OCI-LY7 (cell line): ENCODE measurements at regions not wholly inside any gene's neighbourhood (a gene's known extent, or its start where the extent isn't known, plus 50 kb on each side); places are given as distances from the start of the nearest gene placed in this dataset.
"Not testable (repeated sequence)": the region's sequence is repeated elsewhere in the genome, so short reads cannot be mapped to it uniquely, and the experiment has no call there.

ENCODE experiments used
- BruUV-seq: library from RNA; stranded (reverse); fragments of 400-500 nt; replicated peaks from 2 replicates; lab custom pipeline; 2021; lab: Mats Ljungman, UMichigan
- CTCF ChIA-PET: fragments of 300-600 bp; sonication (Branson Sonifier 250); formaldehyde crosslinking; loops from one replicate; lab custom pipeline; 2022; ENCODE audit warnings: antibody characterized with exemption; ENCODE audit not compliant: unreplicated experiment; lab: Charles Lee
- POLR2A ChIA-PET: fragments of 300-600 bp; sonication (Branson Sonifier 250); formaldehyde crosslinking; loops from one replicate; lab custom pipeline; 2022; ENCODE audit warnings: antibody characterized with exemption; lab: Charles Lee
- DNase-seq: peaks from one replicate; pipeline ENCODE4 v3.0.0-alpha.2; 2015; ENCODE audit warnings: low spot score
- H2AFZ ChIP-seq: fragments of 200-600 bp; sonication (generic), shearing (Covaris generic); 2 replicates; pipeline ENCODE4 v1.6.1; 2014; ENCODE audit warnings: mild to moderate bottlenecking, antibody characterized with exemption, low read length, moderate library complexity
- H3K27ac ChIP-seq: fragments of 200-600 bp; sonication (generic); 2 replicates; pipeline ENCODE4 v1.5.1; 2014; ENCODE audit warnings: mixed run types, low read depth, mild to moderate bottlenecking, moderate library complexity, low read length, inconsistent platforms; ENCODE audit not compliant: poor library complexity, severe bottlenecking
- H3K36me3 ChIP-seq: fragments of 200-600 bp; sonication (generic); 2 replicates; pipeline ENCODE4 v1.6.1; 2014; ENCODE audit warnings: mild to moderate bottlenecking, antibody characterized with exemption, low read length, moderate library complexity, mixed read lengths; ENCODE audit not compliant: insufficient read depth
- H3K4me1 ChIP-seq: fragments of 200-600 bp; sonication (generic); 2 replicates; pipeline ENCODE4 v1.5.1; 2014; ENCODE audit warnings: mild to moderate bottlenecking, low read length; ENCODE audit not compliant: insufficient read depth, poor library complexity, severe bottlenecking
- H3K4me2 ChIP-seq: fragments of 200-600 bp; sonication (generic); 2 replicates; pipeline ENCODE4 v1.6.1; 2014; ENCODE audit warnings: mild to moderate bottlenecking, low read length
- H3K4me3 ChIP-seq: fragments of 200-600 bp; sonication (generic); 2 replicates; pipeline ENCODE4 v1.5.1; 2014; ENCODE audit warnings: mild to moderate bottlenecking, low read depth, low read length; ENCODE audit not compliant: poor library complexity, severe bottlenecking
- H3K79me2 ChIP-seq: fragments of 200-600 bp; sonication (generic); 2 replicates; pipeline ENCODE4 v1.6.1; 2016; ENCODE audit warnings: low read depth, mild to moderate bottlenecking, low read length, moderate library complexity, mixed read lengths; ENCODE audit not compliant: insufficient read depth
- H3K9me2 ChIP-seq: fragments of 200-600 bp; sonication (generic); 2 replicates; pipeline ENCODE4 v1.6.1; 2016; ENCODE audit warnings: mild to moderate bottlenecking, low read length, mixed read lengths; ENCODE audit not compliant: insufficient read depth
- H3K9me3 ChIP-seq: fragments of 200-600 bp; sonication (generic); 2 replicates; pipeline ENCODE4 v1.6.1; 2014; ENCODE audit warnings: mild to moderate bottlenecking, mixed run types, low read length, mixed read lengths
- H4K20me1 ChIP-seq: fragments of 200-600 bp; sonication (generic); 2 replicates; pipeline ENCODE4 v1.6.1; 2014; ENCODE audit warnings: mild to moderate bottlenecking, antibody characterized with exemption, low read length, moderate library complexity, mixed read lengths; ENCODE audit not compliant: insufficient read depth
- CTCF ChIP-seq: fragments of 200-600 bp; sonication (generic); conservative IDR thresholded peaks from 2 replicates; pipeline ENCODE4 v1.5.1; 2014; ENCODE audit warnings: mild to moderate bottlenecking, antibody characterized with exemption, low read length, moderate library complexity, mixed read lengths
- EZH2phosphoT487 ChIP-seq: fragments of 200-600 bp; sonication (generic); IDR thresholded peaks from 2 replicates; pipeline ENCODE4 v1.6.1; 2018; ENCODE audit warnings: low read depth, borderline replicate concordance, mild to moderate bottlenecking, mixed run types, antibody characterized with exemption, low read length, moderate library complexity, mixed read lengths
- intact Hi-C: fragments of 100-400 bp; cut with micrococcal nuclease; formaldehyde crosslinking; loops from one replicate; pipeline ENCODE4 v1.10.0; 2022; ENCODE audit not compliant: unreplicated experiment

- TF ChIP-seq EZH2phosphoT487 (no peak), CTCF (no peak)
These were observed 200.8 kb upstream of the GADL1 start for GRCh38 chr3:31095255-31095654.

GRCh38 chr3:31096661-31097395, 202.4 kb upstream of the GADL1 start:
- H3K4me3 ChIP-seq, result no peak overlapping the region
- no peaks in the 10 kb centered on the region; the same call in 1 of the 2 replicates for H3K9me2 ChIP-seq
- intact Hi-C loops, result no loop called here
- DNase-seq, result no peak
- TF ChIP-seq EZH2phosphoT487, result no peak
- no peak for TF ChIP-seq CTCF
- no peaks in the 10 kb centered on the region for H4K20me1 ChIP-seq
- H3K9me3 ChIP-seq, result no peaks in the 10 kb centered on the region
- no TSS peak for BruUV-seq
- H3K27ac ChIP-seq, result no peak overlapping the region
- ChIA-PET POLR2A (interaction anchor here (0.5 to 1.2 kb wide), 2 partner anchors 693 to 779 kb away, joined by 3 to 4 read pairs; no protein-coding TSS in a partner anchor), CTCF (interaction anchor here (0.6 kb wide), 1 partner anchor 655 kb away, joined by 3 read pairs; no protein-coding TSS in a partner anchor)
- 0 out of 2 replicates have a peak overlapping the region, but pooled peaks have one; percentile 27 for H2AFZ ChIP-seq
- no peak overlapping the region for H3K4me2 ChIP-seq
- H3K4me1 ChIP-seq, result no peaks in the 10 kb centered on the region
- H3K36me3 ChIP-seq, result no peaks in the 10 kb centered on the region
- H3K79me2 ChIP-seq, result no peaks in the 10 kb centered on the region

More at GRCh38 chr3:31095255-31095654, 200.8 kb upstream of the GADL1 start:
- intact Hi-C loops, result no loop called here
- Histone ChIP-seq H3K9me2 (no peaks in the 10 kb centered on the region; the same call in 1 of the 2 replicates), H3K36me3 (no peaks in the 10 kb centered on the region), H2AFZ (no peak overlapping the region), H3K9me3 (no peaks in the 10 kb centered on the region), H3K4me2 (no peak overlapping the region), H4K20me1 (no peaks in the 10 kb centered on the region), H3K4me3 (no peak overlapping the region), H3K27ac (no peak overlapping the region), H3K79me2 (no peaks in the 10 kb centered on the region), H3K4me1 (no peaks in the 10 kb centered on the region)
- DNase-seq, result no peak
- BruUV-seq, result no TSS peak
- ChIA-PET POLR2A (interaction anchor here (0.9 kb wide), 1 partner anchor 153 kb away, joined by 4 read pairs; no protein-coding TSS in a partner anchor), CTCF (interaction anchor here (0.5 kb wide), 1 partner anchor 369 kb away, joined by 3 read pairs; no protein-coding TSS in a partner anchor)

GRCh38 chr3:31100519-31100918, 206.1 kb upstream of the GADL1 start:
- ChIA-PET CTCF (no interaction called here), POLR2A (interaction anchor here (0.7 kb wide), 1 partner anchor 13 kb away, joined by 3 read pairs; no protein-coding TSS in a partner anchor)
- Histone ChIP-seq H3K79me2 (no peaks in the 10 kb centered on the region), H4K20me1 (no peaks in the 10 kb centered on the region), H3K4me2 (no peak overlapping the region), H3K4me1 (no peaks in the 10 kb centered on the region), H3K9me3 (no peaks in the 10 kb centered on the region), H2AFZ (no peak overlapping the region), H3K36me3 (no peaks in the 10 kb centered on the region), H3K27ac (no peak overlapping the region), H3K4me3 (no peak overlapping the region), H3K9me2 (no peaks in the 10 kb centered on the region)
- intact Hi-C loops, result no loop called here
- no peak for DNase-seq
- no TSS peak for BruUV-seq
- TF ChIP-seq EZH2phosphoT487 (no peak), CTCF (no peak)

- H3K4me2 ChIP-seq, H4K20me1 ChIP-seq, H3K4me1 ChIP-seq, H3K4me3 ChIP-seq, H3K79me2 ChIP-seq, H3K27ac ChIP-seq, POLR2A ChIA-PET, H3K36me3 ChIP-seq, intact Hi-C loops, H2AFZ ChIP-seq, DNase-seq, H3K9me2 ChIP-seq, BruUV-seq, CTCF ChIA-PET, H3K9me3 ChIP-seq: not testable (repeated sequence)
These were observed 206.8 kb upstream of the GADL1 start for GRCh38 chr3:31101285-31101684.
